ENCODE measurements at regions not wholly inside any gene's neighbourhood (a gene's known extent, or its start where the extent isn't known, plus 50 kb on each side); places are given as distances from the start of the nearest gene placed in this dataset.

- TF ChIP-seq CTCF (IDR thresholded peaks at IDR 0.05) (no peak), ZFX (IDR thresholded peaks at IDR 0.05; ENCODE audit: borderline replicate concordance) (no peak)
These were observed 619.4 kb downstream of the VRK1 start for GRCh38 chr14:97416550-97416949.
